ENCODE measurements at regions not wholly inside any gene's neighbourhood (a gene's known extent, or its start where the extent isn't known, plus 50 kb on each side); places are given as distances from the start of the nearest gene placed in this dataset.

GRCh38 chr4:179509489-179509888 lies 2067.3 kb upstream of the AGA start:
- DNase-seq: no peak

GRCh38 chr4:179521952-179522351 lies 2079.7 kb upstream of the AGA start:
- no peak for DNase-seq

GRCh38 chr4:179530958-179531357 lies 2088.7 kb upstream of the AGA start:
- DNase-seq: peak in 1 of 2 donors; percentile 12

- no peak for DNase-seq
Measured at GRCh38 chr4:179536694-179537093, 2094.5 kb upstream of the AGA start.

DNA sequence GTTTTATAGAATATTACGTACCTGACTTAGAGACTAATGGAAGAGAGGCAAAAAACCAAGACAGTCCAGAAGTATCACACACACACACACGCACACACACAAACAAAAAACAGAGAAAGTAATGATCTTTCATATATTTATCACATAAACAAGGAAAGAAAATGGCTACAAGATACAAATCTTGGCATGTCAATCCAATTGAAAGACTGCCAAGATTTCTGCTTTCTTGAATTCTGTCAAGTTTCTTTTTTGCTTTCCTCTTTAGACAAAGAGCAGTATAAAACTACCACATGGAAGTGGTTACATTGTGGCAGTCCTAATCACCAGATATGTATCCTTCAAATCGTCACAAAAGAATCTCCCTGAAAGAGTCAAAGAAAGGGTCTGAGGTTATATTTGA lies 2097.4 kb upstream of the AGA start:
- no peak for DNase-seq

GRCh38 chr4:179543771-179544170 lies 2101.5 kb upstream of the AGA start:
- DNase-seq: no peak

DNA sequence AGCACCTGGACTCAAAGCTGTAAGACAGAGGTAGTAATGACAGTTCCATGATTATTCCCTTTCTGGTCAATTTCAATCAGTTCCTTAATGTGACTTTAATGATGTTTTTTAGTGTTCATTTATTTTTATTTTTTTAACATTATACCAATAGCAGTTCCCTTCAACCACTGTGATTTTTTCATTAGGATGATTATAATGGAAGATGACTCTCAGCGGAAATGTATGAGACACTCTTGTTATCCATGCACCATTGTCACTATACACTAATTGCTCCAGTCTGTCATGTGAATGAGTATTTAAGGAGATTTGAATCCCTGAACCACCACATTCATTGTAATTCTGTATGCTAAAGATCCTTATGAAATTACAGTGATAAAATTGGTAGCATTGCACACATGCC lies 2102.3 kb upstream of the AGA start:
- no peak for DNase-seq

DNA sequence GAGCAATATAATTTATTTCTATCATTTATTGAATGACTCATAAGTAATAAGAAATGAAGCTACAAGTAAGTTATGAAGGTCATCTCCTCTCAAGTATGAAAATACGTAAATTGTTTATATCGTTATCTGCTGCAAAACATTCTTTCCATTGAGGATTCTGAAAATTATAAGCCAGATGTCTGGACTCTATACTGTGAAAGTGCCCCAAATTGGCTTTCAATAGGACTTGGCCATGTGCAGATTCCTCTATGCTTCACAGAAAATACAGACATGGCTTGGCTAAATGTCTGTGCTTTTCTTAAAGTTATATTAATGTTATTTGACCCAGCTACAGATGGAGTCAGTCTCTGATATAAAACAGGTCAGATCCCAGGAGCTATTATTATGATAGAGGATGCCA lies 2109.9 kb upstream of the AGA start:
- DNase-seq: no peak

GRCh38 chr4:179563741-179564140 lies 2121.5 kb upstream of the AGA start:
- no peak for DNase-seq

DNA sequence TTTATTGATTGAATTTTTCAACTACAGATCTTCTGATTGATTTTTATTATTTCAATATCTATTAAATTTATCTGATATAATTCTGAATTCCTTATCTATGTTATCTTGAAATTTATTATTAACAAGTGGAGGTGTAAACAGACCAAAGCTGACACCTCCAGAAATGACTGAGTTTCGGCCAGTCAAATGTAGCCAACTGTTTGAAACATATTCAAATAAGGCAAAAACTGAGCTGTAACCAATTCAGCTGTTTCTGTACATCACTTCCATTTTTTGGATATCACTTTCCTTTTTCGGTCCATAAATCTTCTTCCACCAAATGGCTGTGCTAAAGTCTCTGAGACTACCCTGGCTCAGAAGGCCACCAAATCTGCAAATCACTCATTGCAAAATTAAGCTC lies 2127.3 kb upstream of the AGA start:
- DNase-seq: no peak

DNA sequence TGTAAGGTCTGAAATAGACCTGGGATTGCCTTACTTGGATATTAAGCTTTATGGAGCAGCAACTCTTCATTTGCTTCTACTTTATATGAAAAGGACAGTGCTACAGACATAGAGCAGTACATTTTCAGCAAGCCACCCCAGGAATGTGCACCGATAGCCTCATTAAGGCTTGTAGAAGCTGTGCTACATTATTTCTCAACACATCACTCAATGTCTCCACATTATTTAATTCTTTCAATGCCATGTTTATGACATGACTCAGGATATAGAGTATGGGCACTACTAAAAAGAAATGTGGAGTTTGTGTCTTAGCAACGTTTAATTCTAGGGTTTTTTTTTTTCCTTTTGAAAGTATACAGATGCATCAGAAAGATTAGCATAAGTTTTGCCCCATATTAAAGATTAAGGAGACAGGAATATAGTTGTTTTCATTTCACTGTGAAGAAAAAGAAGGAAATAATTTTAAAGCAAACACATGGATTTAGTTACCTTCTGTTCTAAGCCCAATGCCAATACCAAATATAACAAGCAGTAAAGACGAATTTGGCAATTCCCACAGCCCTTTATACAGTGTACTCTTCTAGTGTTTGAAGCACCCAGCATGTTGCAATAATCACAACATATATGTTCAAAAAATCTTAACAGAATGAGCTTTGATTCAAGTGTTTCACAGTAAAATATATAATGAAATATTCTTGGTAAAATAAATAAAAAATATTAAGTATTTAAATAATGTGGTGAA lies 2140.1 kb upstream of the AGA start:
- no peak for DNase-seq

DNA sequence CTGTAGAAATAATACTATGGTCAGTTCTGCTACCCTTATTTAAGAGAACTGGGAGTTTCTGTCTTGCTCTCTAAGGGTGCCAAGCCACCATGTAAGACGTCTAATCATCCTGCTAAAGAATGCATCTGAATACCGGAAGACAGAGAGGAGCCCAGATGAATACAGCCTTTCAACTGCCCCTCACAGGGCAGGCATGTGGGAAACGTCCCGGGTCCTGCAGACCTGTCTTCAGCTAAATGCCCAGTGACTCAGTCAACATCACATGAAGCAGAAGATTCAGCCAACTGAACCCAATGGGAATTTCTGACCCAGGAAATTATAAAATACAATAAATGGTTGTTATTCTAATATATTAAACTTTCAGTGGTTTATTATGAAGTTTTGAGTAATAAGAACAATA lies 2141.0 kb upstream of the AGA start:
- no peak for DNase-seq

DNA sequence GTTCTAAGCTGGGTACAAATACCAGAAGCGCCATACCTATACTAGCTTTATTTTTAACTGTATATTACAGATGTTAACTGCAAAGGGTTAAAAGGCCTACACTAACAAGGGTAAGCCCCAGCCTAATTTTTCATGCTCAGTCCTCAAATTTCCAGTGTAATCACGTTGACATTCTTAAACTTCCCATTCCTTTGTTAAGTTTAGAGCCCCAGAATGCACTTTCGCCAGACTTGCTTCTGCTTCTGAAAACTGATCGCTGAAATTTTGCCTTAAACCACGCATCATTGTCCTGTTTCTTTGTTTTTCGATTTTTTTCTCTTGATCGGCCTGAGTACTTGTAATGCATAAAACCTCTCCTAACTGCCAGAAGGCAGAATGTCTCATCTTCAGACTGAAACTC lies 2141.9 kb upstream of the AGA start:
- DNase-seq: no peak

DNA sequence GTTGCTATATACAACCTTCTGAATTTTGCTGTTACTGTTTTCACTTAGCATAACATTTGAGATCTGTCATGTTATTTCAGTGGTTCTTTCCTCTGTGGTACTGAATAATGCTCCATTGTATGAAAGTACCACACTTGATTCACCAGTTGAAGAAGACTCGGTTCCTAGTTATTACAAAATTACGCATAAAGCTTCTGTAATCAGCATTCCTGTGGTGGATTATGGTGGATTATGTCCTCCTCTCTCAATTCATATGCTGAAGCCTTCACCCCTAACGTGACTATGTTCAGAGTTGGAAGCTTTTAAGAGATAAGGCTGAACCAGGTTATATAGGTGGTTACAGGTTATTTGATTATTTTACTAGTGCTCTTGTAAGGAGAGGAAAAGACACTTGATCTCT lies 2143.5 kb upstream of the AGA start:
- no peak for DNase-seq

DNA sequence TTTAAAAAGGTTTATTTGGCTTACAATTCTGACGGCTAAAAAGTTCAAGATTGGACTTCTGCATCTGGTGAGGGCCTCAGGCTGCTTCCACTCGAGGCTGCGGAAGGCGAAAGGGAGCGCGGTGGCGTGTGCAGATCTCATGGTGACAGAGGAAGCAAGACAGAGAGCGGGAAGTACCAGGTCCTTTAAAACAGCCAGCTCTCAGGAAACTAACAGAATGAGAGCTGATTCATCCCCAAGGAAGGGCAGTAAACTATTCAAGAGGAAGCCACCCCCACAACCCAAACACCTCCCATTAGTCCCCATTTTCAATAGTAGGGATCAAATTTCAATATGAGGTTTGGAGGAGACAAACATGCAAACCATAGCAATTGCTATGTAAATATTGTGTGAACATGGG lies 2144.2 kb upstream of the AGA start:
- DNase-seq: no peak

DNA sequence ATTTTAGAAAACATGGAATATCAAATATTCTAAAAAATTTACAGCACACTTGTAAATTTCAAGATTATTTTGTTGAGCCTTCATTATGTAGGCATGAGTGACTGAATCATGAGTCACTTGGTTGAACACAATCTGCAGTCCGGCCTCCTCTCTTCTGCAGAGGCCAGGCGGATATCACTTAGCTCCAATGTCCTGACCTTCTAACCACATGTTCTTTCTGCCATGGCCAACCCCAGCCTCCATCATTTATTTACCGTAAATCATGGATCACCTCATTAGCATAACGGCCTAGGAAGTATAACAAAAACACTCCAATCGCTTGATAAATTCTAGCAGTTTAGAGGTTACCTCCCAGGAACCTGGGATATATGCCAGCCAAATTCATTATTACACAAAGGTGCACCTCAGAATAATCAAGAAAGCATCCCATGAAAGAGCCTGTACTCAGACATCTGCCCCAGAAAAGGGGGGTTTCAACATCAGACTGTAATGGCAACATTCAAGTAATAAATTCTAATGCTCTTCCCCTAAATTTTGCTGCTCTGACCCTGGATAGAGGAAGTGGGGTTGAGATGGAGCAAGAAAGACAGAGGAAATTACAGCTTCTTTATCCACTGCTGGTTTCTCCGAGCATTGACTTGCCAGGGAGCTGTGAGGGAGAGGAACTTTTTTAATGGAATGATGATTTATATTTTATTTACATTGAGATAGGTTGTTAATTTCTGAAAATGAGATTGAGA lies 2153.6 kb upstream of the AGA start:
- DNase-seq: no peak

GRCh38 chr4:179596621-179597020 lies 2154.4 kb upstream of the AGA start:
- DNase-seq: no peak

- no peak for DNase-seq
Measured at GRCh38 chr4:179597301-179597700, 2155.1 kb upstream of the AGA start.

DNA sequence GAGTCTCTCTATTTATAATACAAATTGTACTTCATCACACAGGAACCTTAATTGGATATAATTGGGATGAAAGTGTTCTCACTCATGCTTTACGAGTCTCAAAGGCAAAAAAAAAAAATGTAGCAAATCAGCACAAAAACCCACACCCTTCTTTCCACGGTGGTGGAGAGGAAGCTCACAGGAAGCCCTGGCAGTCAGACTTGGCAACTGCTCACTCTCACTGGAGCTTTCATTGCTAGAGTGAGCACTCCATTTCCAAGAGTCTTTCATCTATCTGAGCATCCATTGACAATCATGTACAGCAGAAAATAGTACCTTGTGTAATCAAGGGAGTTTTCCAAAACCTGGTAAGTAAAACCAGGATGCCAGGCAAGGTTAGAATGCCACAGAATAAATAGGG lies 2159.4 kb upstream of the AGA start:
- DNase-seq: no peak

DNA sequence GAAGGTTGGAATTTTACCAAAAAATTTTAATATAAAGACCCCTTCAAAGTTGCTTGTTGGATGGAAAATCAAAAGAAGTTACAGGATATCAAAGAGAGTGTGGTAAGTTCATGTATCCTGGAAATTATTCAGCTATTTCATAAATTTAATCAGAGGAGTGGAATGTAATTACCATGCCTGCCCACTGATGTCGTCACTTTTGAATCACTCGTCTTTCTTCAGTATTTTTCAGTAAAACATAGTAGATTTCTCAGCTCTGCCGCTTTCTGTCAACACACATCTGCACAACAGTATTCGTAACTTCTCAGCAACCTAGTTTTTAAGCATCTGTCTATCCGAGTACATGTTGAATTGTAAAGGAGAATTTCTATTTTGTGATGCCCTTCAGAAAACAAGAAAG lies 2163.0 kb upstream of the AGA start:
- DNase-seq: no peak

DNA sequence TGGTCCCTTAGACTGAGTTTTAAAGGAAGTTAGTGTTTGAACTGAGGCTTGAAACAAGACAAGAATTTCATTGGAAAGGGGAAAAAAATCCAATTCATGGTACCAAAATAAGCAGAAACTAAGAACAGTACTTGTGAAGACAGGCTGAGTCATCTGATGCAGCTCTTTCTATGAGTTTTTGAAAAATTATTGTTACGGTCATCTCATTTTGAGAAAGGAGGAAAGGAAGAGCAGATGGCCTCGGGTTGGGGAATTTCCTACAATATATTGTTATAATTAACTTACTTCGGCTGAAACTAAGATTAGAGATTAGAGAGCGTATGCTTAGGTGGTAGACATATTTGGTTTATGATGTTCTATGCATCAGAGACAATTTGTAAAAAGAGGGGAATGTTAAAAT lies 2164.8 kb upstream of the AGA start:
- DNase-seq: no peak

- DNase-seq: no peak
Measured at GRCh38 chr4:179615704-179616103, 2173.5 kb upstream of the AGA start.

GRCh38 chr4:179618966-179619365 lies 2176.7 kb upstream of the AGA start:
- no peak for DNase-seq

GRCh38 chr4:179624768-179625181 lies 2182.5 kb upstream of the AGA start:
- no peak for DNase-seq

GRCh38 chr4:179625406-179625805 lies 2183.2 kb upstream of the AGA start:
- no peak for DNase-seq
